Heart left ventricle (tissue), 16 donors: ENCODE measurements at regions not wholly inside any gene's neighbourhood (a gene's known extent, or its start where the extent isn't known, plus 50 kb on each side); places are given as distances from the start of the nearest gene placed in this dataset.

Experiments used
- ATAC-seq, 4 donors: fragments of 200-7000 bp; cut with Tn5 transposase; one replicate each; pipeline ENCODE4 v1.9.1; 2020 to 2022; ENCODE audit warnings: moderate library complexity in 4 of 4, mild to moderate bottlenecking in 3 of 4, moderate number of reproducible peaks in 1 of 4
- DNase-seq, 5 donors: peaks; one replicate each; pipeline ENCODE4 v3.0.0-alpha.2; 2020
- H3K27ac ChIP-seq, 12 donors: fragments of 200-600 bp; sonication (generic) in 4 of 12; one replicate each; pipeline versions ENCODE4 v1.5.0 to v1.8.0; 2016 to 2022; ENCODE audit warnings: mild to moderate bottlenecking in 2 of 12
- H3K27me3 ChIP-seq, 9 donors: fragments of 200-600 bp; sonication (generic) in 2 of 9; one replicate each; pipeline versions ENCODE4 v1.5.1 to v1.8.0; 2016 to 2022; ENCODE audit warnings: mild to moderate bottlenecking in 3 of 9
- H3K36me3 ChIP-seq, 9 donors: fragments of 200-600 bp; sonication (generic) in 2 of 9; one replicate each; pipeline versions ENCODE4 v1.5.0 to v1.8.0; 2018 to 2022; ENCODE audit warnings: mild to moderate bottlenecking in 2 of 9
- H3K4me1 ChIP-seq, 12 donors: fragments of 200-600 bp; sonication (generic) in 4 of 12; one replicate each; pipeline versions ENCODE4 v1.5.0 to v1.8.0; 2016 to 2022; ENCODE audit warnings: mild to moderate bottlenecking in 3 of 12
- H3K4me3 ChIP-seq, 12 donors: fragments of 200-600 bp; sonication (generic) in 4 of 12; one replicate each; pipeline versions ENCODE4 v1.5.0 to v1.8.0; 2017 to 2022; ENCODE audit warnings: mild to moderate bottlenecking in 9 of 12, moderate library complexity in 4 of 12
- H3K9me3 ChIP-seq, 12 donors: fragments of 200-600 bp; sonication (generic) in 4 of 12; one replicate each; pipeline versions ENCODE4 v1.5.0 to v1.8.0; 2016 to 2022; ENCODE audit warnings: mild to moderate bottlenecking in 1 of 12
- CTCF ChIP-seq, 12 donors: fragments of 200-600 bp; sonication (generic) in 4 of 12; IDR thresholded peaks; one replicate each; pipeline versions ENCODE4 v1.5.0 to v1.8.0; 2018 to 2022; ENCODE audit warnings: antibody characterized with exemption in 12 of 12, mild to moderate bottlenecking in 5 of 12
- POLR2A ChIP-seq, 2 donors: fragments of 450-650 bp; IDR thresholded peaks; one replicate each; pipeline ENCODE4 v1.6.1; 2017; ENCODE audit warnings: antibody characterized with exemption in 2 of 2, mild to moderate bottlenecking in 2 of 2, moderate library complexity in 2 of 2
- WGBS, 4 donors: extraction: QIAGEN DNeasy Blood & Tissue Kit in 2 of 4; methylation state at CpG; one replicate each; pipeline versions ENCODE4 v1.1.5 to v1.1.7; 2013 to 2018; 5-methylcytosine and 5-hydroxymethylcytosine counted together
- intact Hi-C, 10 donors: fragments of 100-400 bp; cut with DNase I; formaldehyde crosslinking; loops; one replicate each; pipeline versions ENCODE4 v1.11.1 to v1.14.2; 2022
- donor health status: ischemic (EF 13 %, LVEDD 7.1; RV severe dilation, severe dysfunction).
- donor health status: healthy with polysubstance abuse.
- donor health status: DM: no; HTN: yes; CAD: no.
- donor health status: DM: no; HTN: no; CAD: no.
- donor health status: ischemic (EF 25% LVEDD 6.9; RV normal size, moderate dysfunction).
- donor health status: ischemic (EF 25% LVEDD 5.7; RV mildly dilated, moderate dysfunction).
- donor health status: healthy.
- donor health status: DM: yes; HTN: yes; CAD: no.
- donor health status: ischemic (EF 35%, LVEDD 5.7; RV mildly dilated, moderate dysfunction).
- donor health status: nonischemic (EF 11% LVEDD 7.7; RV severe dilation, severe dysfunction).
- donor health status: DM: yes; HTN: yes; CAD: no.
- donor health status: PGD.
- donor health status: ischemic (EF 29% LVEDD 5.4; RV normal size, mild dysfunction).
- donor health status: nonischemic (EF 23%, LVEDD 6.1; RV moderate dilation, normal function).

GRCh38 chrY:8324113-8324512 is 1013.2 kb upstream of the TSPY4 start:
- Histone ChIP-seq H3K36me3 (no peaks in the 10 kb centered on the region), H3K4me1 (no peaks in the 10 kb centered on the region), H3K27me3 (no peaks in the 10 kb centered on the region), H3K9me3 (no peaks in the 10 kb centered on the region), H3K4me3 (no peak overlapping the region), H3K27ac (no peak overlapping the region)
- intact Hi-C loops, result no loop called here
- no peak for ATAC-seq
- TF ChIP-seq CTCF (IDR thresholded peaks at IDR 0.05) (no peak), POLR2A (IDR thresholded peaks at IDR 0.05) (no peak)
- DNase-seq, result no peak

- Histone ChIP-seq H3K4me1 (no peaks in the 10 kb centered on the region), H3K9me3 (no peaks in the 10 kb centered on the region), H3K36me3 (no peaks in the 10 kb centered on the region), H3K4me3 (no peak overlapping the region), H3K27ac (no peak overlapping the region), H3K27me3 (no peaks in the 10 kb centered on the region)
- intact Hi-C loops, result no loop called here
- DNase-seq, result no peak
- 63 to 74% methylated on average over 2 of the region's 2 CpGs; no CpG with 5 or more reads in 2 of the 4 donors for WGBS, 4 donors
- ATAC-seq, result no peak
- TF ChIP-seq POLR2A (IDR thresholded peaks at IDR 0.05) (no peak), CTCF (IDR thresholded peaks at IDR 0.05) (no peak)
These were observed 1010.3 kb upstream of the TSPY4 start for GRCh38 chrY:8326944-8327343.

- H3K36me3 ChIP-seq, result no peaks in the 10 kb centered on the region
- ATAC-seq (no peak), DNase-seq (no peak)
- 41 to 59% methylated on average over 1 of the region's 1 CpG; no CpG with 5 or more reads in 2 of the 4 donors for WGBS, 4 donors
- no peaks in the 10 kb centered on the region for H3K27me3 ChIP-seq
- H3K9me3 ChIP-seq, result no peaks in the 10 kb centered on the region
- H3K4me3 ChIP-seq, result no peak overlapping the region
- TF ChIP-seq CTCF (IDR thresholded peaks at IDR 0.05) (no peak), POLR2A (IDR thresholded peaks at IDR 0.05) (no peak)
- intact Hi-C loops, result no loop called here
- no peak overlapping the region for H3K27ac ChIP-seq
- H3K4me1 ChIP-seq, result no peaks in the 10 kb centered on the region
These were observed 1009.4 kb upstream of the TSPY4 start for GRCh38 chrY:8327708-8328354.

GRCh38 chrY:8329431-8329830 is 1007.8 kb upstream of the TSPY4 start:
- DNase-seq, result no peak

More at GRCh38 chrY:8329431-8329830, 1007.8 kb upstream of the TSPY4 start:
- TF ChIP-seq POLR2A (IDR thresholded peaks at IDR 0.05), result no peak
- no peak for TF ChIP-seq CTCF (IDR thresholded peaks at IDR 0.05)
- Histone ChIP-seq H3K27me3 (no peaks in the 10 kb centered on the region), H3K36me3 (no peaks in the 10 kb centered on the region), H3K4me3 (no peak overlapping the region), H3K4me1 (no peaks in the 10 kb centered on the region), H3K27ac (no peak overlapping the region), H3K9me3 (no peaks in the 10 kb centered on the region)
- ATAC-seq, result no peak
- 46 to 56% methylated on average over 2 of the region's 2 CpGs; no CpG with 5 or more reads in 2 of the 4 donors for WGBS, 4 donors
- intact Hi-C loops, result no loop called here
